Mammary epithelial cell (primary cell): ENCODE measurements at regions not wholly inside any gene's neighbourhood (a gene's known extent, or its start where the extent isn't known, plus 50 kb on each side); places are given as distances from the start of the nearest gene placed in this dataset.

ENCODE experiments used
- EZH2 ChIP-seq: IDR thresholded peaks from 2 replicates; pipeline ENCODE4 v1.6.1; 2012; ENCODE audit warnings: low read length, inconsistent platforms, borderline replicate concordance
- TF ChIP-seq, protein P1 (sequence below), 2 donors: IDR thresholded peaks in 1 of 2; conservative IDR thresholded peaks in 1 of 2; 2 replicates each; pipeline ENCODE4 v1.5.1; 2011 to 2012; ENCODE audit warnings: inconsistent platforms in 2 of 2, low read length in 2 of 2, mild to moderate bottlenecking in 2 of 2, control low read depth in 1 of 2, low read depth in 1 of 2; ENCODE audit not compliant: insufficient read depth in 1 of 2; ENCODE audit errors: extremely low read depth in 1 of 2

GRCh38 chr12:29970501-29970900, 186.8 kb upstream of the TMTC1 start:
- TF ChIP-seq, protein P1, sequence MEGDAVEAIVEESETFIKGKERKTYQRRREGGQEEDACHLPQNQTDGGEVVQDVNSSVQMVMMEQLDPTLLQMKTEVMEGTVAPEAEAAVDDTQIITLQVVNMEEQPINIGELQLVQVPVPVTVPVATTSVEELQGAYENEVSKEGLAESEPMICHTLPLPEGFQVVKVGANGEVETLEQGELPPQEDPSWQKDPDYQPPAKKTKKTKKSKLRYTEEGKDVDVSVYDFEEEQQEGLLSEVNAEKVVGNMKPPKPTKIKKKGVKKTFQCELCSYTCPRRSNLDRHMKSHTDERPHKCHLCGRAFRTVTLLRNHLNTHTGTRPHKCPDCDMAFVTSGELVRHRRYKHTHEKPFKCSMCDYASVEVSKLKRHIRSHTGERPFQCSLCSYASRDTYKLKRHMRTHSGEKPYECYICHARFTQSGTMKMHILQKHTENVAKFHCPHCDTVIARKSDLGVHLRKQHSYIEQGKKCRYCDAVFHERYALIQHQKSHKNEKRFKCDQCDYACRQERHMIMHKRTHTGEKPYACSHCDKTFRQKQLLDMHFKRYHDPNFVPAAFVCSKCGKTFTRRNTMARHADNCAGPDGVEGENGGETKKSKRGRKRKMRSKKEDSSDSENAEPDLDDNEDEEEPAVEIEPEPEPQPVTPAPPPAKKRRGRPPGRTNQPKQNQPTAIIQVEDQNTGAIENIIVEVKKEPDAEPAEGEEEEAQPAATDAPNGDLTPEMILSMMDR (conservative IDR thresholded peaks at IDR 0.05 in 1 of 2, IDR thresholded peaks at IDR 0.05 in 1 of 2; ENCODE audit: extremely low read depth in 1 of 2, insufficient read depth in 1 of 2, low read depth in 1 of 2, low read length in 2 of 2), result no peak
- no peak for TF ChIP-seq EZH2
